ENCODE measurements at regions not wholly inside any gene's neighbourhood (a gene's known extent, or its start where the extent isn't known, plus 50 kb on each side); places are given as distances from the start of the nearest gene placed in this dataset.
"Not testable (repeated sequence)": the region's sequence is repeated elsewhere in the genome, so short reads cannot be mapped to it uniquely, and the experiment has no call there.

GRCh38 chr1:166601650-166602278, 237.5 kb upstream of the POGK start:
- no peak overlapping the region for H3K27ac ChIP-seq (ENCODE audit: low read depth in 2 of 2, low read length in 2 of 2)
- no peak for DNase-seq
- no peak for TF ChIP-seq CTCF (IDR thresholded peaks at IDR 0.05; ENCODE audit: borderline replicate concordance, extremely low read depth, insufficient read depth)
- FAIRE-seq: no peak
- H3K27me3 ChIP-seq (ENCODE audit: control insufficient read depth, insufficient read depth, low read length): no peaks in the 10 kb centered on the region
- H3K36me3 ChIP-seq (ENCODE audit: control insufficient read depth in 2 of 3, insufficient read depth in 3 of 3, low read length in 3 of 3): no peaks in the 10 kb centered on the region
- no peak overlapping the region for H3K4me3 ChIP-seq (ENCODE audit: low read length in 3 of 3)
- H3K9me3 ChIP-seq (ENCODE audit: control insufficient read depth in 2 of 3, insufficient read depth in 1 of 3, low read length in 3 of 3): no peaks in the 10 kb centered on the region
- no peaks in the 10 kb centered on the region for H3K4me1 ChIP-seq (ENCODE audit: control insufficient read depth in 2 of 3, insufficient read depth in 2 of 3, low read depth in 1 of 3, low read length in 3 of 3)
- intact Hi-C loops (cut with DNase I): no loop called here
- no peak overlapping the region for H3K9ac ChIP-seq (ENCODE audit: low read length in 3 of 3)

GRCh38 chr1:166602801-166603200, 236.5 kb upstream of the POGK start:
- H3K9ac ChIP-seq (ENCODE audit: low read length in 3 of 3); H3K27ac ChIP-seq (ENCODE audit: low read depth in 2 of 2, low read length in 2 of 2); H3K4me1 ChIP-seq (ENCODE audit: control insufficient read depth in 2 of 3, insufficient read depth in 2 of 3, low read depth in 1 of 3, low read length in 3 of 3); intact Hi-C loops (cut with DNase I); H3K4me3 ChIP-seq (ENCODE audit: low read length in 3 of 3); H3K27me3 ChIP-seq (ENCODE audit: control insufficient read depth, insufficient read depth, low read length); H3K9me3 ChIP-seq (ENCODE audit: control insufficient read depth in 2 of 3, insufficient read depth in 1 of 3, low read length in 3 of 3); H3K36me3 ChIP-seq (ENCODE audit: control insufficient read depth in 2 of 3, insufficient read depth in 3 of 3, low read length in 3 of 3); DNase-seq: not testable (repeated sequence)
- peak; percentile 29 for FAIRE-seq

- TF ChIP-seq CTCF (IDR thresholded peaks at IDR 0.05; ENCODE audit: borderline replicate concordance, extremely low read depth, insufficient read depth): no peak
- Histone ChIP-seq H3K9me3 (ENCODE audit: control insufficient read depth in 2 of 3, insufficient read depth in 1 of 3, low read length in 3 of 3) (no peaks in the 10 kb centered on the region), H3K4me3 (ENCODE audit: low read length in 3 of 3) (no peak overlapping the region), H3K27me3 (ENCODE audit: control insufficient read depth, insufficient read depth, low read length) (no peaks in the 10 kb centered on the region), H3K9ac (ENCODE audit: low read length in 3 of 3) (no peak overlapping the region), H3K4me1 (ENCODE audit: control insufficient read depth in 2 of 3, insufficient read depth in 2 of 3, low read depth in 1 of 3, low read length in 3 of 3) (no peaks in the 10 kb centered on the region), H3K27ac (ENCODE audit: low read depth in 2 of 2, low read length in 2 of 2) (no peak overlapping the region), H3K36me3 (ENCODE audit: control insufficient read depth in 2 of 3, insufficient read depth in 3 of 3, low read length in 3 of 3) (no peaks in the 10 kb centered on the region)
- intact Hi-C loops (cut with DNase I): no loop called here
- FAIRE-seq (no peak), DNase-seq (no peak)
These were observed 236.0 kb upstream of the POGK start for GRCh38 chr1:166603296-166603695.

GRCh38 chr1:166605137-166605536, 234.1 kb upstream of the POGK start:
- H3K27ac ChIP-seq (ENCODE audit: low read depth in 2 of 2, low read length in 2 of 2): no peak overlapping the region
- H3K9me3 ChIP-seq (ENCODE audit: control insufficient read depth in 2 of 3, insufficient read depth in 1 of 3, low read length in 3 of 3): no peaks in the 10 kb centered on the region
- TF ChIP-seq CTCF (IDR thresholded peaks at IDR 0.05; ENCODE audit: borderline replicate concordance, extremely low read depth, insufficient read depth): no peak
- no peak overlapping the region for H3K4me3 ChIP-seq (ENCODE audit: low read length in 3 of 3)
- no peak overlapping the region for H3K9ac ChIP-seq (ENCODE audit: low read length in 3 of 3)
- DNase-seq: no peak
- intact Hi-C loops (cut with DNase I): no loop called here
- H3K27me3 ChIP-seq (ENCODE audit: control insufficient read depth, insufficient read depth, low read length): no peaks in the 10 kb centered on the region
- no peaks in the 10 kb centered on the region for H3K4me1 ChIP-seq (ENCODE audit: control insufficient read depth in 2 of 3, insufficient read depth in 2 of 3, low read depth in 1 of 3, low read length in 3 of 3)
- H3K36me3 ChIP-seq (ENCODE audit: control insufficient read depth in 2 of 3, insufficient read depth in 3 of 3, low read length in 3 of 3): no peaks in the 10 kb centered on the region
- FAIRE-seq: no peak
